ENCODE measurements at regions not wholly inside any gene's neighbourhood (a gene's known extent, or its start where the extent isn't known, plus 50 kb on each side); places are given as distances from the start of the nearest gene placed in this dataset.

GRCh38 chr4:66604192-66604591 lies 933.9 kb upstream of the EPHA5 start:
- TF ChIP-seq CTCF (IDR thresholded peaks at IDR 0.05; ENCODE audit: insufficient read depth, low read depth, low read length): no peak
- no peak for TF ChIP-seq EZH2 (IDR thresholded peaks at IDR 0.05; ENCODE audit: insufficient read depth, low read length)

All from astrocyte (in vitro differentiated cells and primary cell).